IMR-90 (cell line): ENCODE measurements at regions not wholly inside any gene's neighbourhood (a gene's known extent, or its start where the extent isn't known, plus 50 kb on each side); places are given as distances from the start of the nearest gene placed in this dataset.
A peak's percentile ranks its signal among the peaks of the same experiment; 100 is the strongest.
"Not testable (repeated sequence)": the region's sequence is repeated elsewhere in the genome, so short reads cannot be mapped to it uniquely, and the experiment has no call there.

Experiments
- ATAC-seq: fragments of 200-7000 bp; cut with Tn5 transposase; 2 replicates; pipeline ENCODE4 v1.9.1; 2020; ENCODE audit warnings: low read depth, mild to moderate bottlenecking, moderate library complexity
- BruUV-seq: library from RNA; stranded (reverse); fragments of 400-500 nt; replicated peaks from 2 replicates; lab custom pipeline; 2021; lab: Mats Ljungman, UMichigan
- CTCF ChIA-PET: fragments of 300-600 bp; formaldehyde crosslinking; extraction: SDS; loops from one replicate; lab custom pipeline; 2021; ENCODE audit warnings: antibody characterized with exemption; lab: Yijun Ruan, JAX
- POLR2A ChIA-PET: fragments of 300-600 bp; sonication (Branson Sonifier 250); formaldehyde crosslinking; loops from one replicate; lab custom pipeline; 2022; ENCODE audit warnings: antibody characterized with exemption; ENCODE audit not compliant: unreplicated experiment; lab: Charles Lee
- DNase-seq: peaks from one replicate; pipeline ENCODE4 v3.0.0; 2013
- H2AFZ ChIP-seq: replicated peaks from 2 replicates; pipeline ENCODE3; 2013; ENCODE audit warnings: low read length, mild to moderate bottlenecking; ENCODE audit not compliant: poor library complexity
- H2AK5ac ChIP-seq: 2 replicates; pipeline ENCODE4 v1.6.1; 2013; ENCODE audit warnings: low read depth, low read length, inconsistent platforms
- H2AK9ac ChIP-seq: replicated peaks from 2 replicates; pipeline ENCODE3; 2013; ENCODE audit warnings: mild to moderate bottlenecking, low read depth, low read length, moderate library complexity; ENCODE audit not compliant: poor library complexity
- H2BK120ac ChIP-seq: 2 replicates; pipeline ENCODE4 v1.6.1; 2013; ENCODE audit warnings: low read depth, low read length, inconsistent platforms
- H2BK15ac ChIP-seq: 3 replicates; pipeline ENCODE4 v1.6.1; 2013; ENCODE audit warnings: low read depth, low read length, inconsistent platforms
- H2BK20ac ChIP-seq: 2 replicates; pipeline ENCODE4 v1.6.1; 2013; ENCODE audit warnings: low read depth, mild to moderate bottlenecking, inconsistent platforms, low read length, moderate library complexity
- H2BK5ac ChIP-seq: 2 replicates; pipeline ENCODE4 v1.6.1; 2013; ENCODE audit warnings: mild to moderate bottlenecking, low read depth, low read length, inconsistent platforms; ENCODE audit not compliant: poor library complexity, severe bottlenecking
- H3K14ac ChIP-seq: replicated peaks from 2 replicates; pipeline ENCODE4 v1.6.1; 2013; ENCODE audit warnings: low read depth, low read length, inconsistent platforms
- H3K18ac ChIP-seq: 2 replicates; pipeline ENCODE4 v1.6.1; 2013; ENCODE audit warnings: low read depth, low read length, control low read depth
- H3K23ac ChIP-seq: 2 replicates; pipeline ENCODE4 v1.6.1; 2013; ENCODE audit warnings: low read depth, low read length, inconsistent platforms
- H3K27ac ChIP-seq: 2 replicates; pipeline ENCODE4 v1.5.1; 2013; ENCODE audit warnings: mild to moderate bottlenecking, control low read depth, low read length; ENCODE audit not compliant: insufficient read depth
- H3K27me3 ChIP-seq: 2 replicates; pipeline ENCODE4 v1.6.1; 2013; ENCODE audit warnings: low read length; ENCODE audit not compliant: control insufficient read depth, insufficient read depth
- H3K36me3 ChIP-seq: 2 replicates; pipeline ENCODE4 v1.6.1; 2013; ENCODE audit warnings: low read length, mixed read lengths; ENCODE audit not compliant: control insufficient read depth, insufficient read depth
- H3K4ac ChIP-seq: 2 replicates; pipeline ENCODE4 v1.6.1; 2013; ENCODE audit warnings: low read depth, low read length, inconsistent platforms
- H3K4me1 ChIP-seq: 2 replicates; pipeline ENCODE4 v1.6.1; 2013; ENCODE audit warnings: low read length, mixed read lengths; ENCODE audit not compliant: control insufficient read depth, insufficient read depth
- H3K4me2 ChIP-seq: 2 replicates; pipeline ENCODE4 v1.6.1; 2013; ENCODE audit warnings: low read depth, mild to moderate bottlenecking, control low read depth, low read length, moderate library complexity
- H3K4me3 ChIP-seq: 2 replicates; pipeline ENCODE4 v1.5.1; 2013; ENCODE audit warnings: low read depth, mild to moderate bottlenecking, control low read depth, low read length, moderate library complexity; ENCODE audit not compliant: insufficient read depth
- H3K56ac ChIP-seq: 2 replicates; pipeline ENCODE4 v1.6.1; 2013; ENCODE audit warnings: low read length, inconsistent platforms; ENCODE audit not compliant: insufficient read depth; ENCODE audit errors: extremely low read depth
- H3K79me1 ChIP-seq, 2 experiments: 2 replicates each; pipeline ENCODE4 v1.6.1; 2013; ENCODE audit warnings: low read length in 2 of 2, inconsistent platforms in 1 of 2, low read depth in 1 of 2
- H3K9ac ChIP-seq: 2 replicates; pipeline ENCODE4 v1.6.1; 2013; ENCODE audit warnings: low read depth, low read length, control low read depth
- H3K9me1 ChIP-seq: 2 replicates; pipeline ENCODE4 v1.6.1; 2013; ENCODE audit warnings: low read length, inconsistent platforms; ENCODE audit not compliant: insufficient read depth
- H3K9me3 ChIP-seq: 2 replicates; pipeline ENCODE4 v1.6.1; 2013; ENCODE audit warnings: low read length; ENCODE audit not compliant: control insufficient read depth, insufficient read depth
- H4K20me1 ChIP-seq: 2 replicates; pipeline ENCODE4 v1.6.1; 2013; ENCODE audit warnings: low read length, inconsistent platforms; ENCODE audit not compliant: insufficient read depth
- H4K5ac ChIP-seq: 2 replicates; pipeline ENCODE4 v1.6.1; 2013; ENCODE audit warnings: mild to moderate bottlenecking, low read depth, low read length, control low read depth
- H4K8ac ChIP-seq, 2 experiments: 2 replicates each; pipeline ENCODE4 v1.6.1; 2013; ENCODE audit warnings: low read depth in 2 of 2, low read length in 2 of 2, control low read depth in 1 of 2, inconsistent platforms in 1 of 2
- H4K91ac ChIP-seq: 2 replicates; pipeline ENCODE4 v1.6.1; 2013; ENCODE audit warnings: low read depth, low read length, inconsistent platforms; ENCODE audit not compliant: insufficient read depth
- FOS ChIP-seq: fragments of 150-350 bp; IDR thresholded peaks from 2 replicates; pipeline ENCODE4 v1.6.1; 2016; ENCODE audit warnings: low read depth, low read length
- WGBS, 2 experiments: methylation state at CpG; one replicate each; pipeline versions ENCODE4 v1.1.5 to v1.1.7; 2013; ENCODE audit warnings: missing lambda C conversion rate in 2 of 2; ENCODE audit not compliant: insufficient read length in 1 of 2; ENCODE audit errors: extremely low coverage in 2 of 2; 5-methylcytosine and 5-hydroxymethylcytosine counted together
- dilution Hi-C: fragments of 300-500 bp; cut with HindIII; formaldehyde crosslinking; loops from one replicate; pipeline ENCODE4 v1.14.3; 2018; ENCODE audit warnings: low sequenced_read_pairs; ENCODE audit not compliant: unreplicated experiment
- in situ Hi-C: fragments of 300-500 bp; cut with MboI; formaldehyde crosslinking; loops from 3 replicates; pipeline ENCODE4 v1.14.3; 2019; ENCODE audit warnings: low sequenced_read_pairs, inconsistent platforms, mixed read lengths
- intact Hi-C: fragments of 100-400 bp; cut with micrococcal nuclease; formaldehyde crosslinking; loops from 2 replicates; pipeline ENCODE4 v1.10.0; 2022

DNA sequence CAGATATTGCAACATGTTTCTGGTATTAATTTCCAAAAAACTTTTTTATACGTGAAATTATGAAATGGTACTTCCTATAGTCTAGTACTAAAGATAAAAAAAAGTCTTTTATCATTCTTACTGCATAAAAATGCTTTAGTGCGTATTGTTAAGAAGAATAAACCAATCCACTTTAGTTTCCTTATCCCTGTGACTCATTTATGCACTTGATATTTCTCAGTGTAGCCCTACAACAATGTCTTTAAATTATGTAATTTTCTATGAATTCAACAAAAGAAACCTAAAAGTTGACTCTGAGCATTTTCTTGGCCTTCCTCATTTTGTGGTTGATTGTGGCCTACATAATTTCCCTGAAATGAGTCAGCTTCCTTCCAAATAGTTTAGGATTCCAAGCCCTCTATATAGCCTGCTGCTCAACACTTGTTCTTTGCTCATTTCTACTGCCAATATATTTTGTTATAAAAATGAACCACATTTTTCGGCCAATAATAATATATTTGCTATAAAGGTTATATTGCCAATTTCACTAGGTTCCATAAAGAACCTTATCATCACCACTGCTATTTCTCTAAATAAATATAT is 961.7 kb upstream of the ADAMTS5 start:
- POLR2A ChIA-PET, result not testable (repeated sequence)

DNA sequence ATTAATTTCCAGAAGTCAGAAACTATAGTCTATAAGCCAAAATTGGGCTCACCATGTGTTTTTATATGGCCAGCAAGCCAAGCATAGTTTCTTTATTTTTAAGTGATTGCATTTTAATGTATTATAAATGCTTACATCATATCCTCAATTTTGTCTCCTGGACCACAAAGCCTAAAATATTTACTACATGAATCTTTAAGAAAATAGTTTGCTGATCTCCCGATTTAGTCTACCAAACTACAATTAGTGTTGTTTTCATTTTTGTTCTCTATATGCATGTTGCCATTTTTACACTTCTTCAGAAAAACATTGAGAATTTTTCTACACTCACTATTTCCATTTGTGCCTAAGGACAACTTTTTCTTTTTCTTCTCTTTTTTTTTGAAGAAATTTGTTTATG is 954.5 kb upstream of the ADAMTS5 start:
- H3K9ac ChIP-seq, intact Hi-C loops, H3K4ac ChIP-seq, H3K4me3 ChIP-seq, H3K14ac ChIP-seq, H4K5ac ChIP-seq, H2BK20ac ChIP-seq, H2BK15ac ChIP-seq, H3K18ac ChIP-seq, in situ Hi-C loops, H4K8ac ChIP-seq, H3K56ac ChIP-seq, H3K9me3 ChIP-seq, H3K4me2 ChIP-seq, H4K20me1 ChIP-seq, H2BK5ac ChIP-seq, dilution Hi-C loops, H3K27me3 ChIP-seq, H3K23ac ChIP-seq, H3K79me1 ChIP-seq, H2AFZ ChIP-seq, BruUV-seq, H3K9me1 ChIP-seq, H3K27ac ChIP-seq, H3K4me1 ChIP-seq, H2BK120ac ChIP-seq, H3K36me3 ChIP-seq, H2AK5ac ChIP-seq, POLR2A ChIA-PET, ATAC-seq, H2AK9ac ChIP-seq, H4K91ac ChIP-seq: not testable (repeated sequence)
- CTCF ChIA-PET, result interaction anchor here (0.7 kb wide), 1 partner anchor 196 kb away, joined by 3 read pairs; no protein-coding TSS in a partner anchor
- WGBS, 2 experiments, result no CpG with 5 or more reads among the region's 1 CpG
- DNase-seq, result peak; percentile 1

More for the DNA sequence above, 961.7 kb upstream of the ADAMTS5 start:
- H4K91ac ChIP-seq, H3K9ac ChIP-seq, H2AFZ ChIP-seq, H3K4me1 ChIP-seq, H2BK15ac ChIP-seq, BruUV-seq, intact Hi-C loops, H3K9me3 ChIP-seq, H2AK9ac ChIP-seq, H2AK5ac ChIP-seq, H3K14ac ChIP-seq, H3K4me3 ChIP-seq, H3K9me1 ChIP-seq, H3K27me3 ChIP-seq, H3K27ac ChIP-seq, H3K36me3 ChIP-seq, H3K56ac ChIP-seq, H3K4me2 ChIP-seq, H3K18ac ChIP-seq, H3K23ac ChIP-seq, H3K4ac ChIP-seq, CTCF ChIA-PET, H2BK120ac ChIP-seq, H4K8ac ChIP-seq, H4K20me1 ChIP-seq, H4K5ac ChIP-seq, dilution Hi-C loops, in situ Hi-C loops, H3K79me1 ChIP-seq, H2BK20ac ChIP-seq: not testable (repeated sequence)
- ATAC-seq (peak; percentile 95), DNase-seq (peak; percentile 91)
- peak overlapping the region; percentile 39 for H2BK5ac ChIP-seq
- no CpG with 5 or more reads among the region's 3 CpGs for WGBS, 2 experiments
- peak; percentile 54; the same call in 1 of the 2 replicates for TF ChIP-seq FOS
